ENCODE measurements at regions not wholly inside any gene's neighbourhood (a gene's known extent, or its start where the extent isn't known, plus 50 kb on each side); places are given as distances from the start of the nearest gene placed in this dataset.

- no peak for FAIRE-seq
- no peak for TF ChIP-seq CTCF (IDR thresholded peaks at IDR 0.05; ENCODE audit: insufficient read depth, low read length, severe bottlenecking)
- no peak overlapping the region for H3K4me3 ChIP-seq (ENCODE audit: low read depth, low read length)
- DNase-seq (ENCODE audit: low read depth) = no peak
- no peaks in the 10 kb centered on the region for H3K36me3 ChIP-seq (ENCODE audit: control insufficient read depth, insufficient read depth, low read length)
- no peaks in the 10 kb centered on the region for H3K27me3 ChIP-seq (ENCODE audit: control insufficient read depth, insufficient read depth, low read length)
Measured at GRCh38 chrX:42673301-42673810, 104.6 kb downstream of the PPP1R2C start.

- no peaks in the 10 kb centered on the region for H3K36me3 ChIP-seq (ENCODE audit: control insufficient read depth, insufficient read depth, low read length)
- no peak for DNase-seq (ENCODE audit: low read depth)
- no peak overlapping the region for H3K4me3 ChIP-seq (ENCODE audit: low read depth, low read length)
- TF ChIP-seq CTCF (IDR thresholded peaks at IDR 0.05; ENCODE audit: insufficient read depth, low read length, severe bottlenecking) = no peak
- no peak for FAIRE-seq
- H3K27me3 ChIP-seq (ENCODE audit: control insufficient read depth, insufficient read depth, low read length) = no peaks in the 10 kb centered on the region
Measured at GRCh38 chrX:42664680-42665079, 113.3 kb downstream of the PPP1R2C start.

GRCh38 chrX:42628471-42628870, 149.5 kb downstream of the PPP1R2C start:
- no peak for FAIRE-seq
- TF ChIP-seq CTCF (IDR thresholded peaks at IDR 0.05; ENCODE audit: insufficient read depth, low read length, severe bottlenecking) = no peak
- Histone ChIP-seq H3K36me3 (ENCODE audit: control insufficient read depth, insufficient read depth, low read length) (no peaks in the 10 kb centered on the region), H3K27me3 (ENCODE audit: control insufficient read depth, insufficient read depth, low read length) (no peaks in the 10 kb centered on the region), H3K4me3 (ENCODE audit: low read depth, low read length) (no peak overlapping the region)
- no peak for DNase-seq (ENCODE audit: low read depth)

GRCh38 chrX:42627891-42628290, 150.1 kb downstream of the PPP1R2C start:
- FAIRE-seq = no peak
- TF ChIP-seq CTCF (IDR thresholded peaks at IDR 0.05; ENCODE audit: insufficient read depth, low read length, severe bottlenecking) = no peak
- Histone ChIP-seq H3K36me3 (ENCODE audit: control insufficient read depth, insufficient read depth, low read length) (no peaks in the 10 kb centered on the region), H3K27me3 (ENCODE audit: control insufficient read depth, insufficient read depth, low read length) (no peaks in the 10 kb centered on the region), H3K4me3 (ENCODE audit: low read depth, low read length) (no peak overlapping the region)
- DNase-seq (ENCODE audit: low read depth) = no peak

GRCh38 chrX:42624524-42624923, 153.4 kb downstream of the PPP1R2C start:
- H3K36me3 ChIP-seq (ENCODE audit: control insufficient read depth, insufficient read depth, low read length) = no peaks in the 10 kb centered on the region
- H3K4me3 ChIP-seq (ENCODE audit: low read depth, low read length) = no peak overlapping the region
- no peak for DNase-seq (ENCODE audit: low read depth)
- no peak for TF ChIP-seq CTCF (IDR thresholded peaks at IDR 0.05; ENCODE audit: insufficient read depth, low read length, severe bottlenecking)
- FAIRE-seq = no peak
- no peaks in the 10 kb centered on the region for H3K27me3 ChIP-seq (ENCODE audit: control insufficient read depth, insufficient read depth, low read length)

GRCh38 chrX:42619068-42619467, 158.9 kb downstream of the PPP1R2C start:
- FAIRE-seq = no peak

More at GRCh38 chrX:42619068-42619467, 158.9 kb downstream of the PPP1R2C start:
- H3K27me3 ChIP-seq (ENCODE audit: control insufficient read depth, insufficient read depth, low read length) = no peaks in the 10 kb centered on the region
- no peak for TF ChIP-seq CTCF (IDR thresholded peaks at IDR 0.05; ENCODE audit: insufficient read depth, low read length, severe bottlenecking)
- H3K4me3 ChIP-seq (ENCODE audit: low read depth, low read length) = no peak overlapping the region
- no peak for DNase-seq (ENCODE audit: low read depth)
- no peaks in the 10 kb centered on the region for H3K36me3 ChIP-seq (ENCODE audit: control insufficient read depth, insufficient read depth, low read length)
